Right kidney (tissue), 1 donor: ENCODE measurements at regions not wholly inside any gene's neighbourhood (a gene's known extent, or its start where the extent isn't known, plus 50 kb on each side); places are given as distances from the start of the nearest gene placed in this dataset.
A peak's percentile ranks its signal among the peaks of the same experiment; 100 is the strongest.

ENCODE experiments used
- DNase-seq: peaks from one replicate; pipeline ENCODE4 v3.0.0-alpha.2; 2016

GRCh38 chr5:171603591-171603990 is 182.0 kb upstream of the SMIM23 start:
- no peak for DNase-seq

GRCh38 chr5:171604195-171604594 is 181.4 kb upstream of the SMIM23 start:
- DNase-seq: no peak

DNA sequence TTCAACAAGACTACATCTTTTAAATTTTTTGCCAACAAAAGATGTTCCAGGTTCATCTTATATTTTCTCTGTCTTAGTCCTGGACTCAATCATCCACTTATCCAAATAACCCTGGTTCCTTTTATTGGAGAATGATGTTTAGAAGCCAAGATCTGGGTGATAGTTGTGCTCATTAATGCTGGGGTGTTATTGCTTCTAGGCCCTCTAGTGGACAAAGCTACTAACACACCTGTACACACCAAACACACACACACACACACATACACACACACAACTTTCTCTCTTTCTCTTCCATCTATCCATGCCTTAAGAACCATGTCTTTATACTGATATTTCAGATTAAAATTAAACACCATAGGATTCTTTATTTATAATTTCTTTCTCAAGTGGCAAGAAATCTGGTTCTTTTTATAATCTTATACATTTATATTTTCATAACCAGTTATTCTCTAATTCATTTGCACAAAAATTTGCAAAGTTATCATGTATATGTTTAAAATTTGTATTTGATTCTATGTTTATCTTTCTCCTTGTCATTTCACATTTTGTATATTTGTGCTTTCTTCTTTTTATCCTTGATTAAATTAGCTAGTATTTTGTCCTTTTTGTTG is 179.1 kb upstream of the SMIM23 start:
- no peak for DNase-seq

DNA sequence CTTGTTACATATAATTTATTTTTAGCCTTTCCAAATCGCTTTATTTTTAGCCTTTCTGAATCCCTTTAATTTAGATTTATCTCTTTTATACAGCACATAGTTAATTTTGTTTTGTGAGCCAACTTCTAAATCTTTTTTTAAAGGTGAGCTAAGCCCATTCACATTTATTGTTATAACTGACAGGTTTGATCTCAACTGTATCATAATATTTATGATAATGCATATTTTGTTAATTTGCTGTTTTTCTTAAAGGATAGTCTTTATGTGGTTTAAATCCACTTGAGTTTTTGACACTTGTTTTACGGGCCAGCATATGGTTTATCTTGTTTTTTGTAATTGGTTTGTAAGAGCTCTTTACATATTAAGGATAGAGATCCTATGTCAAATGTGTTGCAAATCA is 177.8 kb upstream of the SMIM23 start:
- DNase-seq: no peak

GRCh38 chr5:171609806-171610452 is 175.7 kb upstream of the SMIM23 start:
- DNase-seq: no peak

- DNase-seq: no peak
Measured at GRCh38 chr5:171610686-171611085, 174.9 kb upstream of the SMIM23 start.

DNA sequence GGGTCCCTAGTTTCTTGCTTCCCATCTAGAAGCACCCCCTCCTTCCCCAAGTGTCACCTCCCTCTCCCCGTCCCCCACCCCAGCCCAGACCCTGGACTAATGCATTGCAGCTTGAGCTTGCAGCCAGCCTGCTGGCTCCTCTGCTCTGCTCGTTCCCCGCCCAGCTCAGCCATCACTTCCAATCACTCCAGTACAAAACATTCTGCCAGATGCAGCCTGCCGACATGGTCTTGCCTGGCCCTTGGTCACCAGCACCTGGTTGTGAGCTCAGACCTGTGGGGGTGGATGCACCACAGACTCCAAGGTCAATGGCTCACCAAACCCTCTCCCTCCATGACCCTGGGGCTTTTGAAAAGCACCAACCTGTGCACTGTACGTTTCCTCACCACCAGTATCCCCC is 172.9 kb upstream of the SMIM23 start:
- DNase-seq: no peak

GRCh38 chr5:171614511-171614910 is 171.1 kb upstream of the SMIM23 start:
- no peak for DNase-seq

DNA sequence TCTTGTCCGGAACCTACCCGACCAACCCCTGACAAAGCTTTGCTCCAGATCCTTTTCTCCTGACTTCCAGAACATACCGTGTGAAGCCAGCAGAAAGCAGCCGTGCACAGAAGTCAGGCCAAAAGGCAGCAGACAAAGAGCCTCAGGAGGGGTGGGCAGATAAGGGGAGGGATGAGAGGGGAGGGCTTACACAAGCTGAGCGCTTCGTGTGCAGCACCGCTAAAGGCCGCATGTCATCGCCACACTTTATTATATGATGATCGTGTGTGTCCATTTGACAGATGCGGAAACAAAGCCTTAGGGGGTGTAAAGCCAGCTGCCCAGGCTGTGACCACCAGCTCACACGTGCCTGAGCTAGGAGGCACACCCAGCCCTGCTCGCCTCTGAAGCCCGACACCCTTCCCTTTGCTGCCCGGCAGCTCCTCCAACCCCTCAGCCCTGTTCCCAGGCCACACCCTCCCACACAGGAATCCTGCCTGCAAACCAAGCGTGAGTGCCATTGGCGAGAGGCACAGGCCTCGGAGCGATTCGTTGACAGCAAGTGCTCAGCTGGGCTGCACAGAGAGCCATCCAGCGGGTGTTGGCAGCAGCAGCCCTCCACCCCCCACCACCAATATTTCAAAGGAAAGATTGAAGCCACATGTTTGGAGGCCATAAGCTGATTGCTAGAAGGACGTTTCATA is 170.5 kb upstream of the SMIM23 start:
- peak; percentile 42 for DNase-seq

DNA sequence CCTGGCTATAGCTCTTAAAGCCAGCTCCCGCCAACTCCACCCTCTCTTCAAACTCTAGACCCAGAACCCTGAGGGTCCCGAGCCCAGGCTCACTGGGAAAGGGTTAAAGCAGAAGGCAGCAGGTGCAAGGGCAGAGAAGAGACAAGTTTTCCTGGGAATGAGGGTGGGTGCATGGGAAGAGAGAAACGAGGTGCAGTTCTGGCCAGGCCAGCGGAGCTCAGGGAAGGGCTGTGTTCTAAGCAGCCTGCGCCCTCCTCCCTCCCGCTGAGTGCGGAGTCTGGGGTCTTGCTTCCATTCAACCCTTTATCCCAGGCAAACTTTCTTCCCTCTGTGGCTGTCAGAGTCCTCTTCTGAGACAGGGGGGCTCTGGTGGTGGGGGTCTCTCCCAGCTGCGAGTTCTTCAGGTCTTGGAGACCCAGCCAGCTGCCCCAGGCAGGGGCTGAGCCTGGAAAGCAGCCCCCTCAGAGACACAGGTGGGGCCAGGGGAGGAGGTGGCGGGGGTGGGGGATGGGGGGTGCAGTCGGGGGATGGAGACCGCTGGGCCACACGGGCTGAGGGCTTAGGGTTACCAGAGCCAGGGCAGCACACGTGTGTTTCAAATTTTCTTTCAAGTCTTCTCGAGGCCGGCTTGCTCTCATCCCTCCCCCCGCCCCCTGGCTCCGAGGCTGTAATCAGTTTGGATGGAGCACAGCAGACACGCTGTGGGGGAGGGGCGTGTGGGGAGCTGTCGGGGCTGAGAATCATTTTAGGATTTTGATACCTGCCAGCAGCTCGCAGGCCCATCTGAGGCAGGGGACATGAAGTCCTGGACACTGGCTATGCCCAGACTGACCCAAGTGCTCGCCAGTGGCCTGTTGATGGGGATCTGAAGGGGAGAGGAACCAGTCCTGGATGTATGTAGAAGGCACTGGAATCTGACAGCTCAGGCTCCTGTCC is 169.6 kb upstream of the SMIM23 start:
- DNase-seq: no peak

GRCh38 chr5:171617266-171617665 is 168.4 kb upstream of the SMIM23 start:
- no peak for DNase-seq

DNA sequence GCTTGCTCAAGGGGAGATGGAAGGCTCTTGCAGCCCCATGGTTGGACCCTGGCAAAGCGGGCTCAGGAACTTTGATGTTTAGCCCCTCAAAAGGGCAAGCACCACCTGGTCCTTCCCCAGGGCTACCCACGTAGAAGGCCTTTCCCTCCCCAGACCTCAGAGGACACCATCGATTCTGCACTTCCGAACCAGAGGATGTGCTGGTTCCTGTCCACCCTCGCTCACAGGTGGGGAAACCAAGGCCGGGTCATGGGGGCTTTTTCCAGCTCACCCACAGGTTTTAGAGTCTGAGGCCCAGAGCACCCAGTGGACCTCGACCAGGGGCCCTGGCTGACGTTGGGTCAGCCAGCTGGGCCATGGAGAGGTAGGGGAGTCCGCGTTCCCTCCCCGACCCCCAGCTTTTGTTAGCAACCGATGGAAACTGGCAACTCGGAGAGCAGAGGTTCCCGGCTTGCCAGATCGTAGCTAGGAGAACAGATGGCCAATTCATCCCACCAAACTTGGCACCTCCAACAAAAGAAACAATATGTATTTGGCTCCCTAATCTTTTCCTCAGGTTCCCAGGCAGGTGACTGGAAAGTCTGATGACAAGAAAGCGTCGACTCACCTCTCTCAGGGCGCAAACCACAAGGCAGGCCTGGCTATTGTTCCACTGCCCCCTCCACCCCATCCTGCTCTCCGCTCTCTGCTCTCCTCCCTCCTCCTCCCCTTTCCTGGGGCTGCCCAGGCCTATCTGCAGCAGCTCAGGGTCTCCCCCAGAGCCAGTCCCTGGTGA is 167.6 kb upstream of the SMIM23 start:
- DNase-seq: no peak

GRCh38 chr5:171619196-171619595 is 166.4 kb upstream of the SMIM23 start:
- DNase-seq: no peak

DNA sequence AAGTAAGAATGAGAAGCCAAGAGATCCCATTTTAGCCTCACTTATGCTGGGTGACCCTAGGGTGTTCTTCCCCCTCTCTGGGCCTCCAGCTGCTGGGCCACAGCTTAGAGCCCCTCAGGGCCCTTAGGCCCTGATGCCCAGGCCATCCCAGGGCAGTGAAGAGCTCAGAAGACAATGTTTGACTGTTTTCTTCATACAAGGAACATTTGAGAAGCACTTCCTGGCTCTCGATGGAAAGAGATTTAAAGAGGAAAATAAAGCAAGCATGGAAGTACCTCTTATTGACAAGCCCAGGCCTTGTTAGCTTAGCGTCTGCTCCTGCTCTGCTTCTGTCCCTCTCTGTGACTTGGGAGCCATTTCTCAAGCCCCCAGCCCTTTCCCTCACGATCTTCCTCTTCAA is 165.9 kb upstream of the SMIM23 start:
- DNase-seq: no peak

DNA sequence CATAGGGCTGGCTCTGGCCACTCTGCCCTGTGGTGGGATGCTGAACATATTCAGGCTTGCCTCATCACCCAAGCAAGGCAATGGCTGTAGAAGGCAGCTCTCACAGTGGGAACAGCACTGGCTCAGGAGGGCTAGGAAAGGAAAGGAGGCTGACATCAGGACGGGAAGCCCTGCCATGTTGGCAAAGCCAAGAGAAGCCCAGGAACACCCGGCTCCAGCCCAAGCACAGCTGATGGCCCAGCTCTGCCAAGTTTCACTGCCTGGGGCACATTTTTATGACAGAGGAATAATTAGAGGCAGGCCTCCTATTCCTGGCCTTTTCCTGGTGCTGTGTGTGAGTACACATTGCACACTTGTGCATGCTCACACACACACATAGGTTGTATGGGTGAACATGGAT is 163.6 kb upstream of the SMIM23 start:
- DNase-seq: no peak

GRCh38 chr5:171623107-171623506 is 162.5 kb upstream of the SMIM23 start:
- no peak for DNase-seq

DNA sequence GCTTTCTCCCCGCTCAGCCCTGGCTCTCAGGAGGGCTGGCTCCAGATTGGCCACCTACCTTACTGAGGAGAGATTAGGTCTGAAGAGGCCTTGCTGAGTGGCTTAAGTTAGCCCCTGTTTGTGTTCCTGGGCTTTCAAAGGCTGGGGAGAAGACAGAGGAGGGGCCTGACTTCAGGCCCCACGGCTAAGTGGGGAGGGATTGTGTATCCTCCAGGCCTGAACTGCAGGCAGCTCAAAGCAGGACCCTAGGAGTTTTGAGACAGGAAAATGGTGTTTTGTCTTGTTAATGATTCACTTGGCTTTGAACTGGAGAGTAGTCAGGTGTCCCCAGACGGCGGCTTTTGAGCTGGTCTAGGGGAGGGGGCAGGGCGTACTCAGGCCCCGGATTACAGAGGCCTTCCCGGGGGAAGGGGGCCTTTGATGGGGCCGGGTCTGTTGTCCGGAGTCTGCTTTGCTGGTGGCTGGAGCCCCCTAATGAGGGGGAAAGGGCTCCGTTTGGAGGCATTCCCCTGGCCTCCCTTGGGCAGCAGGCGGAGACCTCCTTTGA is 162.0 kb upstream of the SMIM23 start:
- peak; percentile 55 for DNase-seq

DNA sequence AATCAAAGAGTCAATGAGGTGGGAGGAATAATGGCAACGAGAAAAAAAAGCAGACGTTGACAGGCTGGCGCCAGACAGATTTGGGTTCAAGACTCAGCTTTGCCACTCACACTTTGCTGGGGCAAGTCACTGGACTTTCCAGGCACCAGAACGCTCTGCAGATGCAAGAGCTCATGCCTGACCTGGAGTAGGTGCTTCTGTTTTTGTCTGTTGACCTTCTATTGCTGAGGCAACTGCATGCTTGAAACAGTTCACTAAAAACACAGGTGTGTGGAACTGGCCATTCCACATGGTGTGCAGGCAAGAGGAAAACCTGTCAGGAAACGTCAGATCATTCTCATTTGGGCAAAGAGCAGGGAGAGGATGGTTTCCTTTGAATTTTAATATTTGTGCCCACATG is 161.2 kb upstream of the SMIM23 start:
- DNase-seq: no peak

DNA sequence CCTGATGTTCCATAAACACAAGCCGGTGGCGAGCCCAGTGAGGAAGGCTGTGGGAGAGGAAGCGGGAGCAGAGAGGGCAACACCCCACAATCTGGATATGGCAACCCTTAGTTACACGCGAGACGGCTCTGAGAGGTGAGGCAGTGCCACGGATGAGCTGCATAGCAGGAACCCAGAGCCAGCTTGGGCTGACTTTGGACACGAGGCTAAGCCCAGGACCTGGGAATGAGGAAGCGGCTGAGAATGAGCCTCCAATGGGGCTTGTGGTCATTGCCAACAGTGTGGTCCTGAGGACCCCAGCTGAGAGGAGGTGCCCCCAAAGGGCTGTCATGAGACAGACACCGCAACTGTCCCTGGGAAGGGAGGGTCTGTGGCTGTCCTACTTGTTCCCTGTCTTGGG is 160.0 kb upstream of the SMIM23 start:
- DNase-seq: no peak

DNA sequence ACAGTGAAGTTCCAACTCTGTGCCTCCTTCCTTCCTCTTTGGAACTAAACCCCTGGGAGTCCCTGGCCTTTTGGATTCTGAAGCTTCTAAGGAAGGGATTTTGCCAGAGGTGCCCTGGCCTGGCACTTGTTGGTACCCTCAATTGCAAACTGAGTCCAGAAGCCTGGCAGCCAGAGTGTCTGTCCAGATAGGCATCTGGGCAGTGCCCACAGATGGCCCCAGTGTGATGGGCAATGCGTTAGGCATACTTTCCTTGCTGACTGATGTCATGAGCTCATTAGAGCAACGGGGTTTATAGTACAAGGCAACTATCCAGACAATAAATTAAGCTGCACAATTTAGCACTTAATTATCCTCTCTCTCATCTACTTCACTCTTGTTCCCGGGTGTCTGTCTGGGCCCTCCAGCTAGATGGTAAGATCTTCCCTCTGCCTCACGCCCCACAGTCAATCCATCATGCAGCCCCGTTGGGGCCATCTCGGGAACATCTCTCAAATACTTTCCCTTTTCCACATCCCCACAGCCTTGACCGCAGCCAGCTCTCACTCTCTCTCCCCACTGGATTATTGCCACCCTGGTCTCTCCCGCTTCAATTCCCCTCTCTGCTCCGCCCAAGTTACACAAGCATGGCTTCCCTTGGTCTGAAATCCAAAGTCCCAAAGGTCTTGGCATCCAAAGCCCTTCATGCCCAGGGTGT is 157.5 kb upstream of the SMIM23 start:
- DNase-seq: no peak

- no peak for DNase-seq
Measured at GRCh38 chr5:171628633-171628974, 157.0 kb upstream of the SMIM23 start.
